SK-N-SH (cell line): ENCODE measurements at regions not wholly inside any gene's neighbourhood (a gene's known extent, or its start where the extent isn't known, plus 50 kb on each side); places are given as distances from the start of the nearest gene placed in this dataset.

Experiments
- CTCF ChIA-PET: fragments of 300-600, 350-600 bp; formaldehyde crosslinking; extraction: SDS; loops from one replicate; lab custom pipeline; 2021; lab: Yijun Ruan, JAX
- POLR2A ChIA-PET: fragments of 350-600 bp; sonication (Branson Sonifier 250); formaldehyde crosslinking; extraction: SDS; loops from one replicate; lab custom pipeline; 2020; ENCODE audit warnings: antibody characterized with exemption, inconsistent platforms; lab: Yijun Ruan, JAX
- DNase-seq: peaks from one replicate; pipeline ENCODE4 v3.0.0; 2012
- H2AFZ ChIP-seq: fragments of 200-600 bp; sonication (generic); 2 replicates; pipeline ENCODE4 v1.8.1; 2016; ENCODE audit warnings: antibody characterized with exemption, mild to moderate bottlenecking, low read depth
- H3F3A ChIP-seq: fragments of 200-600 bp; sonication (generic); replicated peaks from 2 replicates; pipeline ENCODE3; 2016; ENCODE audit warnings: antibody characterized with exemption, mild to moderate bottlenecking; ENCODE audit not compliant: insufficient read depth
- H3K27ac ChIP-seq, 2 experiments: fragments of 200-500 bp in 1 of 2; fragments of 200-600 bp in 1 of 2; sonication (Bioruptor generic) in 1 of 2; sonication (generic), shearing (Covaris generic) in 1 of 2; 2 replicates each; pipeline versions ENCODE4 v1.5.1 to v1.6.1; 2014 to 2016; ENCODE audit warnings: low read depth in 2 of 2, inconsistent platforms in 1 of 2, low read length in 1 of 2, mild to moderate bottlenecking in 1 of 2, mixed read lengths in 1 of 2
- H3K27me3 ChIP-seq: fragments of 200-600 bp; sonication (generic), shearing (Covaris generic); 2 replicates; pipeline ENCODE4 v1.6.1; 2016; ENCODE audit warnings: mixed run types; ENCODE audit not compliant: insufficient read depth
- H3K36me3 ChIP-seq, 2 experiments: fragments of 200-500 bp in 1 of 2; fragments of 200-600 bp in 1 of 2; sonication (Bioruptor generic) in 1 of 2; sonication (generic) in 1 of 2; replicated peaks in 1 of 2; 2 replicates each; pipeline versions ENCODE3 to v1.5.1; 2014 to 2016; ENCODE audit warnings: low read length in 1 of 2, mild to moderate bottlenecking in 1 of 2; ENCODE audit not compliant: insufficient read depth in 2 of 2, control insufficient read depth in 1 of 2
- H3K4me1 ChIP-seq, 2 experiments: fragments of 200-500 bp in 1 of 2; fragments of 200-600 bp in 1 of 2; sonication (Bioruptor generic) in 1 of 2; sonication (generic), shearing (Covaris generic) in 1 of 2; 2 replicates each; pipeline versions ENCODE4 v1.5.1 to v1.6.1; 2014 to 2016; ENCODE audit warnings: low read depth in 1 of 2, low read length in 1 of 2, mixed run types in 1 of 2; ENCODE audit not compliant: insufficient read depth in 2 of 2, control insufficient read depth in 1 of 2
- H3K4me2 ChIP-seq: fragments of 200-600 bp; sonication (generic), shearing (Covaris generic); 2 replicates; pipeline ENCODE4 v1.6.1; 2017; ENCODE audit warnings: mixed run types
- H3K4me3 ChIP-seq, 2 experiments: fragments of 200-500 bp in 1 of 2; fragments of 200-600 bp in 1 of 2; sonication (Bioruptor generic) in 1 of 2; sonication (generic), shearing (Covaris generic) in 1 of 2; 2 replicates each; pipeline versions ENCODE4 v1.5.1 to v1.8.1; 2014 to 2016; ENCODE audit warnings: low read depth in 2 of 2, inconsistent platforms in 1 of 2, low read length in 1 of 2, mild to moderate bottlenecking in 1 of 2, mixed read lengths in 1 of 2, moderate library complexity in 1 of 2
- H3K79me2 ChIP-seq: fragments of 200-600 bp; sonication (generic); 2 replicates; pipeline ENCODE4 v1.8.1; 2017; ENCODE audit warnings: mild to moderate bottlenecking; ENCODE audit not compliant: insufficient read depth
- H3K9ac ChIP-seq: fragments of 200-600 bp; sonication (generic); 2 replicates; pipeline ENCODE4 v1.6.1; 2017; ENCODE audit warnings: mixed run types
- H3K9me2 ChIP-seq: fragments of 200-600 bp; sonication (generic); 2 replicates; pipeline ENCODE4 v1.6.1; 2017; ENCODE audit warnings: mixed run types
- H3K9me3 ChIP-seq: fragments of 200-600 bp; sonication (generic); 2 replicates; pipeline ENCODE4 v1.6.1; 2017; ENCODE audit warnings: mixed run types, mild to moderate bottlenecking, moderate library complexity
- H4K20me1 ChIP-seq: fragments of 200-600 bp; sonication (generic); 2 replicates; pipeline ENCODE4 v1.6.1; 2017; ENCODE audit warnings: mild to moderate bottlenecking, mixed run types; ENCODE audit not compliant: insufficient read depth
- CHD2 ChIP-seq: fragments of 150-350 bp; IDR thresholded peaks from 2 replicates; pipeline ENCODE4 v1.6.1; 2018; ENCODE audit warnings: low read length; ENCODE audit not compliant: partially characterized antibody
- EP300 ChIP-seq, 2 experiments: IDR thresholded peaks; 2 replicates each; pipeline versions ENCODE4 v1.4.0 to v1.6.1; 2012; ENCODE audit warnings: borderline replicate concordance in 1 of 2, low read depth in 1 of 2, low read length in 1 of 2
- GABPA ChIP-seq: IDR thresholded peaks from 2 replicates; pipeline ENCODE4 v1.4.0; 2012; ENCODE audit warnings: low read depth, mild to moderate bottlenecking
- MAX ChIP-seq: IDR thresholded peaks from 2 replicates; pipeline ENCODE4 v1.4.0; 2012; ENCODE audit warnings: low read depth
- NFIC ChIP-seq: IDR thresholded peaks from 2 replicates; pipeline ENCODE4 v1.4.0; 2012; ENCODE audit warnings: borderline replicate concordance
- NRF1 ChIP-seq: IDR thresholded peaks from 2 replicates; pipeline ENCODE4 v1.6.1; 2012; ENCODE audit warnings: low read depth, mild to moderate bottlenecking, low read length
- POLR2AphosphoS5 ChIP-seq: IDR thresholded peaks from 2 replicates; pipeline ENCODE4 v1.6.1; 2012; ENCODE audit warnings: low read depth, low read length
- SIN3A ChIP-seq: IDR thresholded peaks from 2 replicates; pipeline ENCODE4 v1.6.1; 2012; ENCODE audit warnings: low read depth, mild to moderate bottlenecking, low read length, moderate library complexity, borderline replicate concordance
- SMC3 ChIP-seq: IDR thresholded peaks from 2 replicates; pipeline ENCODE4 v1.6.1; 2012; ENCODE audit warnings: low read depth, low read length, improper control_type of control experiment
- TAF1 ChIP-seq: IDR thresholded peaks from 2 replicates; pipeline ENCODE4 v1.6.1; 2012; ENCODE audit warnings: low read depth, mild to moderate bottlenecking, low read length, moderate library complexity, borderline replicate concordance
- TCF12 ChIP-seq: IDR thresholded peaks from 2 replicates; pipeline ENCODE4 v1.4.0; 2012
- TEAD4 ChIP-seq: IDR thresholded peaks from 2 replicates; pipeline ENCODE4 v1.4.0; 2012; ENCODE audit warnings: mild to moderate bottlenecking, borderline replicate concordance; ENCODE audit not compliant: insufficient read depth
- USF2 ChIP-seq: fragments of 150-350 bp; IDR thresholded peaks from 2 replicates; pipeline ENCODE4 v1.6.1; 2017; ENCODE audit warnings: antibody characterized with exemption, low read length, low read depth, borderline replicate concordance
- WGBS: methylation state at CpG from one replicate; pipeline ENCODE4 v1.1.6; 2017; ENCODE audit warnings: low lambda C conversion rate; 5-methylcytosine and 5-hydroxymethylcytosine counted together
- TF ChIP-seq, protein P1 (sequence below): IDR thresholded peaks from 2 replicates; pipeline ENCODE4 v1.6.1; 2012; ENCODE audit warnings: mild to moderate bottlenecking, low read depth, low read length, moderate library complexity

GRCh38 chr14:86311151-86311550 lies 781.2 kb downstream of the FLRT2 start (continued):
- TF ChIP-seq MAX, result no peak
- TF ChIP-seq EP300 (IDR thresholded peaks at IDR 0.05; ENCODE audit: borderline replicate concordance in 1 of 2, low read depth in 1 of 2, low read length in 1 of 2), result no peak
- no peak for TF ChIP-seq TCF12

- Histone ChIP-seq H4K20me1 (no peaks in the 10 kb centered on the region), H3K9me3 (no peaks in the 10 kb centered on the region), H3K4me3 (no peak overlapping the region)
- CTCF ChIA-PET, result no interaction called here
- no peak for TF ChIP-seq TAF1
- TF ChIP-seq, all 33 proteins: peak for 0
- H3K9ac ChIP-seq, result no peak overlapping the region
- POLR2A ChIA-PET, result no interaction called here
- no peaks in the 10 kb centered on the region for H3K79me2 ChIP-seq
- no peaks in the 10 kb centered on the region for H3K36me3 ChIP-seq
- H2AFZ ChIP-seq, result no peak overlapping the region
- no peaks in the 10 kb centered on the region for H3K9me2 ChIP-seq
- no peak for DNase-seq
- H3K4me2 ChIP-seq, result no peak overlapping the region
- H3K4me1 ChIP-seq, result peaks cover 0 to 6% of the 10 kb centered on the region in 2 experiments; a peak in 1 of 4 replicates
- H3K27ac ChIP-seq, result no peak overlapping the region
- no peaks in the 10 kb centered on the region for H3K27me3 ChIP-seq
- no peaks in the 10 kb centered on the region for H3F3A ChIP-seq
Measured at GRCh38 chr14:86310611-86311010, 780.7 kb downstream of the FLRT2 start.

GRCh38 chr14:86310148-86310547 lies 780.2 kb downstream of the FLRT2 start:
- Histone ChIP-seq H2AFZ (no peak overlapping the region), H3K9me2 (no peaks in the 10 kb centered on the region), H3K9ac (no peak overlapping the region), H3K27ac (no peak overlapping the region), H3K4me3 (no peak overlapping the region), H3K36me3 (no peaks in the 10 kb centered on the region), H3K79me2 (no peaks in the 10 kb centered on the region), H3F3A (no peaks in the 10 kb centered on the region), H3K9me3 (no peaks in the 10 kb centered on the region), H3K4me1 (peaks cover 0 to 6% of the 10 kb centered on the region in 2 experiments; a peak in 1 of 4 replicates), H3K27me3 (no peaks in the 10 kb centered on the region), H3K4me2 (no peak overlapping the region), H4K20me1 (no peaks in the 10 kb centered on the region)
- ChIA-PET POLR2A (no interaction called here), CTCF (no interaction called here)
- TF ChIP-seq MAX, result no peak
- TF ChIP-seq SIN3A, result no peak
- TF ChIP-seq, protein P1, sequence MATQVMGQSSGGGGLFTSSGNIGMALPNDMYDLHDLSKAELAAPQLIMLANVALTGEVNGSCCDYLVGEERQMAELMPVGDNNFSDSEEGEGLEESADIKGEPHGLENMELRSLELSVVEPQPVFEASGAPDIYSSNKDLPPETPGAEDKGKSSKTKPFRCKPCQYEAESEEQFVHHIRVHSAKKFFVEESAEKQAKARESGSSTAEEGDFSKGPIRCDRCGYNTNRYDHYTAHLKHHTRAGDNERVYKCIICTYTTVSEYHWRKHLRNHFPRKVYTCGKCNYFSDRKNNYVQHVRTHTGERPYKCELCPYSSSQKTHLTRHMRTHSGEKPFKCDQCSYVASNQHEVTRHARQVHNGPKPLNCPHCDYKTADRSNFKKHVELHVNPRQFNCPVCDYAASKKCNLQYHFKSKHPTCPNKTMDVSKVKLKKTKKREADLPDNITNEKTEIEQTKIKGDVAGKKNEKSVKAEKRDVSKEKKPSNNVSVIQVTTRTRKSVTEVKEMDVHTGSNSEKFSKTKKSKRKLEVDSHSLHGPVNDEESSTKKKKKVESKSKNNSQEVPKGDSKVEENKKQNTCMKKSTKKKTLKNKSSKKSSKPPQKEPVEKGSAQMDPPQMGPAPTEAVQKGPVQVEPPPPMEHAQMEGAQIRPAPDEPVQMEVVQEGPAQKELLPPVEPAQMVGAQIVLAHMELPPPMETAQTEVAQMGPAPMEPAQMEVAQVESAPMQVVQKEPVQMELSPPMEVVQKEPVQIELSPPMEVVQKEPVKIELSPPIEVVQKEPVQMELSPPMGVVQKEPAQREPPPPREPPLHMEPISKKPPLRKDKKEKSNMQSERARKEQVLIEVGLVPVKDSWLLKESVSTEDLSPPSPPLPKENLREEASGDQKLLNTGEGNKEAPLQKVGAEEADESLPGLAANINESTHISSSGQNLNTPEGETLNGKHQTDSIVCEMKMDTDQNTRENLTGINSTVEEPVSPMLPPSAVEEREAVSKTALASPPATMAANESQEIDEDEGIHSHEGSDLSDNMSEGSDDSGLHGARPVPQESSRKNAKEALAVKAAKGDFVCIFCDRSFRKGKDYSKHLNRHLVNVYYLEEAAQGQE, result no peak
- no peak for TF ChIP-seq GABPA
- TF ChIP-seq NFIC, result no peak
- no peak for TF ChIP-seq POLR2AphosphoS5
- TF ChIP-seq NRF1, result no peak
- no peak for TF ChIP-seq SMC3
- TF ChIP-seq TAF1, result no peak
- TF ChIP-seq TEAD4, result no peak
- TF ChIP-seq CHD2, result no peak
- no peak for TF ChIP-seq USF2
- 3% methylated on average over 6 of the region's 6 CpGs for WGBS
- no peak for DNase-seq
